ENCODE measurements at regions not wholly inside any gene's neighbourhood (a gene's known extent, or its start where the extent isn't known, plus 50 kb on each side); places are given as distances from the start of the nearest gene placed in this dataset.

DNA sequence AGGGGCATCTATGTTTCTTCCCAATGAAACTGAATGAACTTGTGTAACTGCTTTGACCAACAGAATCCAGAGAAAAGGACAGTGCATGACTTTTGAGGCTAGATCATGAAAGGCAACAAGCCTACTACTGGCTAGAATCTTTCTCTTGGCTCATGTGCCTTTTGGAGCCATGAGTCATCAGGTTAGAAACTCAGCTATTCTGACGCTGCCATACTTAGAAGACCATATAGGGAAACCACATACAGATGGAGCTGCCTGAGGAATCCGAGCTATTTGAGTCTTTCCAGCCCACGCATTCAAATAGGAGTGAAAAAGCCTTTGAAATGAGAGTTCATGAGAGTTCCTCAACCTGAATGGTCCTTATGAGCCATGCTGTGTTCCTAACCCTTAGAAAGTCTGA, 738.5 kb upstream of the CHRM3 start:
- Histone ChIP-seq H3K27ac (no peak overlapping the region), H3K27me3 (no peaks in the 10 kb centered on the region), H3K36me3 (no peaks in the 10 kb centered on the region), H3K4me3 (no peak overlapping the region), H3K4me1 (no peaks in the 10 kb centered on the region), H3K9me3 (peaks cover 0 to 13% of the 10 kb centered on the region in 2 donors)
- TF ChIP-seq CTCF (IDR thresholded peaks at IDR 0.05), result no peak
- no peak for DNase-seq (ENCODE audit: low spot score)

- DNase-seq (ENCODE audit: low spot score), result no peak
- no peak for TF ChIP-seq CTCF (IDR thresholded peaks at IDR 0.05)
- Histone ChIP-seq H3K27ac (no peak overlapping the region), H3K4me1 (no peaks in the 10 kb centered on the region), H3K36me3 (no peaks in the 10 kb centered on the region), H3K4me3 (no peak overlapping the region), H3K27me3 (no peaks in the 10 kb centered on the region), H3K9me3 (no peaks in the 10 kb centered on the region)
These were observed 744.1 kb upstream of the CHRM3 start for GRCh38 chr1:238642231-238642630.

DNA sequence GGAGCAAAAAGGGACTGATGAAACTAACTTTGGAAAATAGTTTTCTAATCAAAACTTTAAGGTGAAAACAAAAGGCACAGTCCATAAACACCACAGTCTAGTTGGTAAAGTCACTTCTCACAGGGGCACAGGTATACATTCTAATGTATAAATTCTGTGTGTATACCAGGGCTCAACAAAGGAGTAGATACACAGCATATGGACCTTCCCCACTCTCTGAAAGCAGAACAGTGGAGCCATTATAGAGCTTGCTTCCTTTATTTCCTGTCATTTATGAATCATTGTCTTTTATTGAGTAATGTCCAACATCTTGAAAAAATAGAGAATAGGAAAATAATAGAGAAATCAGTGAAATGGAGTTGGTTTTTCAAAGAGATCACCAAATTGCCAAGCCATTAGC, 746.5 kb upstream of the CHRM3 start:
- no peak overlapping the region for H3K27ac ChIP-seq
- DNase-seq (ENCODE audit: low spot score), result no peak
- H3K4me3 ChIP-seq, result no peak overlapping the region
- no peaks in the 10 kb centered on the region for H3K4me1 ChIP-seq
- TF ChIP-seq CTCF (IDR thresholded peaks at IDR 0.05), result no peak
- H3K36me3 ChIP-seq, result no peaks in the 10 kb centered on the region
- no peaks in the 10 kb centered on the region for H3K27me3 ChIP-seq
- H3K9me3 ChIP-seq, result no peaks in the 10 kb centered on the region

DNA sequence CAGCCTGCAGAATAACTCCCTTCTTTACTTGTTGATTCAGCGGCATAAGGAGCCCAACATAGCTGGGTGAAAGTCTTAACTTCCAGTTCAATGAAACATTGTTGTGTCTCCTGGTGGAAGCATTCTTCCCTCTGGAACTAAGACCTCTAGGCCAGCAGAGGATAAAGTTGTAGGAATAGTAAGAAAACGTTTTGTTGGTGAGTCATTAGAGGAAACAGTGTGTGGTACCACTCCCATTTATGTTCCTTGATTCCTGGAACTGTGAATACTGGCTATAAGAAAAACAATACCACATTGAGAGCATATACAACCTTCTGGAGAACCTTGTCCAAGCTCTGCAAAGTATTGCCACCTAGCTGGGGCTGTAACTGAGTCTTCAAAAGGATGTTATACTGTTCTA, 737.4 kb upstream of the ZP4 start:
- Histone ChIP-seq H3K4me3 (no peak overlapping the region), H3K36me3 (no peaks in the 10 kb centered on the region), H3K4me1 (no peaks in the 10 kb centered on the region), H3K27me3 (no peaks in the 10 kb centered on the region), H3K27ac (no peak overlapping the region), H3K9me3 (peaks cover 0 to 7% of the 10 kb centered on the region in 2 donors)
- no peak for DNase-seq (ENCODE audit: low spot score)
- TF ChIP-seq CTCF (IDR thresholded peaks at IDR 0.05), result no peak

- no peak for DNase-seq (ENCODE audit: low spot score)
- no peaks in the 10 kb centered on the region for H3K9me3 ChIP-seq
- TF ChIP-seq CTCF (IDR thresholded peaks at IDR 0.05), result no peak
- H3K4me3 ChIP-seq, result no peak overlapping the region
- H3K27ac ChIP-seq, result no peak overlapping the region
- no peaks in the 10 kb centered on the region for H3K27me3 ChIP-seq
- H3K4me1 ChIP-seq, result no peaks in the 10 kb centered on the region
- H3K36me3 ChIP-seq, result no peaks in the 10 kb centered on the region
These were observed 734.1 kb upstream of the ZP4 start for GRCh38 chr1:238624776-238625175.

- Histone ChIP-seq H3K4me1 (no peaks in the 10 kb centered on the region), H3K27me3 (no peaks in the 10 kb centered on the region), H3K36me3 (no peaks in the 10 kb centered on the region), H3K27ac (no peak overlapping the region), H3K4me3 (no peak overlapping the region), H3K9me3 (no peaks in the 10 kb centered on the region)
- no peak for TF ChIP-seq CTCF (IDR thresholded peaks at IDR 0.05)
- DNase-seq (ENCODE audit: low spot score), result no peak
These were observed 730.7 kb upstream of the ZP4 start for GRCh38 chr1:238621405-238621804.
